Mesothelial cell of epicardium (in vitro differentiated cells): ENCODE measurements at regions not wholly inside any gene's neighbourhood (a gene's known extent, or its start where the extent isn't known, plus 50 kb on each side); places are given as distances from the start of the nearest gene placed in this dataset.
"Not testable (repeated sequence)": the region's sequence is repeated elsewhere in the genome, so short reads cannot be mapped to it uniquely, and the experiment has no call there.

ENCODE experiments used
- DNase-seq, 2 experiments: peaks; one replicate each; pipeline ENCODE4 v3.0.0; 2021; ENCODE audit warnings: low spot score in 2 of 2; ENCODE audit not compliant: unreplicated experiment in 2 of 2
- H3K27ac Mint-ChIP-seq: 2 replicates; pipeline ENCODE4 v1.8.0; 2021; ENCODE audit warnings: mixed read lengths
- H3K27me3 Mint-ChIP-seq: 2 replicates; pipeline ENCODE4 v1.8.0; 2021; ENCODE audit warnings: low read depth, mixed read lengths
- H3K36me3 Mint-ChIP-seq: 2 replicates; pipeline ENCODE4 v1.8.0; 2021; ENCODE audit warnings: mixed read lengths
- H3K4me1 Mint-ChIP-seq: 2 replicates; pipeline ENCODE4 v1.8.0; 2021; ENCODE audit warnings: mixed read lengths
- H3K4me3 Mint-ChIP-seq: 2 replicates; pipeline ENCODE4 v1.8.0; 2021; ENCODE audit warnings: mild to moderate bottlenecking, moderate library complexity, mixed read lengths
- H3K9me3 Mint-ChIP-seq: 2 replicates; pipeline ENCODE4 v1.8.0; 2021; ENCODE audit warnings: mixed read lengths
- CTCF ChIP-seq: fragments of 200-600 bp; sonication (generic); IDR thresholded peaks from one replicate; pipeline ENCODE4 v1.5.0; 2021; ENCODE audit warnings: antibody characterized with exemption; ENCODE audit not compliant: unreplicated experiment

- TF ChIP-seq CTCF = no peak
- Mint-ChIP-seq H3K4me3 (no peak overlapping the region), H3K9me3 (no peaks in the 10 kb centered on the region), H3K27ac (no peak overlapping the region), H3K4me1 (peaks cover 6% of the 10 kb centered on the region), H3K27me3 (peaks cover 8% of the 10 kb centered on the region), H3K36me3 (no peaks in the 10 kb centered on the region)
- DNase-seq = no peak
Measured at GRCh38 chr6:47420394-47421371, 56.9 kb upstream of the CD2AP start.

- peaks cover 6% of the 10 kb centered on the region for H3K4me1 Mint-ChIP-seq
- no peak overlapping the region for H3K27ac Mint-ChIP-seq
- no peaks in the 10 kb centered on the region for H3K36me3 Mint-ChIP-seq
- peaks cover 11% of the 10 kb centered on the region for H3K27me3 Mint-ChIP-seq
- H3K4me3 Mint-ChIP-seq = no peak overlapping the region
- no peak for TF ChIP-seq CTCF
- no peak for DNase-seq
- H3K9me3 Mint-ChIP-seq = peaks cover 13% of the 10 kb centered on the region
Measured at GRCh38 chr6:47423079-47423478, 54.5 kb upstream of the CD2AP start.

- H3K4me3 Mint-ChIP-seq = no peak overlapping the region
- TF ChIP-seq CTCF = no peak
- no peaks in the 10 kb centered on the region for H3K36me3 Mint-ChIP-seq
- peaks cover 18% of the 10 kb centered on the region for H3K9me3 Mint-ChIP-seq
- peaks cover 11% of the 10 kb centered on the region for H3K27me3 Mint-ChIP-seq
- peaks cover 3% of the 10 kb centered on the region for H3K4me1 Mint-ChIP-seq
- H3K27ac Mint-ChIP-seq = no peak overlapping the region
- no peak for DNase-seq
Measured at GRCh38 chr6:47424436-47424836, 53.2 kb upstream of the CD2AP start.

- not testable (repeated sequence) for H3K4me3 Mint-ChIP-seq, H3K27ac Mint-ChIP-seq, H3K36me3 Mint-ChIP-seq, H3K4me1 Mint-ChIP-seq, DNase-seq, H3K27me3 Mint-ChIP-seq
- peaks cover 29% of the 10 kb centered on the region for H3K9me3 Mint-ChIP-seq
Measured at GRCh38 chr6:47425724-47426123, 51.9 kb upstream of the CD2AP start.

- Mint-ChIP-seq H3K4me1 (no peaks in the 10 kb centered on the region), H3K27ac (no peak overlapping the region), H3K36me3 (no peaks in the 10 kb centered on the region), H3K9me3 (peaks cover 32% of the 10 kb centered on the region), H3K27me3 (peaks cover 10% of the 10 kb centered on the region), H3K4me3 (no peak overlapping the region)
- no peak for TF ChIP-seq CTCF
- no peak for DNase-seq
Measured at GRCh38 chr6:47426524-47427302, 50.9 kb upstream of the CD2AP start.

- no peaks in the 10 kb centered on the region for H3K36me3 Mint-ChIP-seq
- no peak for DNase-seq
- H3K4me3 Mint-ChIP-seq = no peak overlapping the region
- peaks cover 32% of the 10 kb centered on the region for H3K9me3 Mint-ChIP-seq
- peaks cover 4% of the 10 kb centered on the region for H3K27me3 Mint-ChIP-seq
- H3K4me1 Mint-ChIP-seq = peaks cover under 1% of the 10 kb centered on the region
- H3K27ac Mint-ChIP-seq = no peak overlapping the region
- TF ChIP-seq CTCF = no peak
Measured at GRCh38 chr6:47427680-47428079, 49.9 kb upstream of the CD2AP start.
